Naive B cell (primary cell): ENCODE measurements at regions not wholly inside any gene's neighbourhood (a gene's known extent, or its start where the extent isn't known, plus 50 kb on each side); places are given as distances from the start of the nearest gene placed in this dataset.
"Not testable (repeated sequence)": the region's sequence is repeated elsewhere in the genome, so short reads cannot be mapped to it uniquely, and the experiment has no call there.

ENCODE experiments used
- ATAC-seq, 2 donors: fragments of 150-1000 bp; cut with Tn5 transposase; 2 replicates each; pipeline ENCODE4 v1.10.0; 2021; ENCODE audit warnings: low read depth in 2 of 2, mild to moderate bottlenecking in 2 of 2, moderate library complexity in 2 of 2
- DNase-seq: peaks from one replicate; pipeline ENCODE4 v3.0.0; 2022
- H3K27ac Mint-ChIP-seq, 6 donors: one replicate each; pipeline ENCODE4 v1.8.0; 2020 to 2022; ENCODE audit warnings: mild to moderate bottlenecking in 6 of 6, mixed read lengths in 6 of 6, moderate library complexity in 5 of 6, inconsistent platforms in 2 of 6
- H3K27me3 Mint-ChIP-seq, 3 donors: one replicate each; pipeline ENCODE4 v1.8.0; 2021 to 2022; ENCODE audit warnings: mixed read lengths in 3 of 3, mild to moderate bottlenecking in 1 of 3
- H3K36me3 Mint-ChIP-seq, 2 donors: one replicate each; pipeline ENCODE4 v1.8.0; 2020 to 2022; ENCODE audit warnings: mixed read lengths in 2 of 2, inconsistent platforms in 1 of 2, mild to moderate bottlenecking in 1 of 2
- H3K4me1 Mint-ChIP-seq, 3 donors: one replicate each; pipeline ENCODE4 v1.8.0; 2020 to 2022; ENCODE audit warnings: mixed read lengths in 3 of 3, inconsistent platforms in 1 of 3, mild to moderate bottlenecking in 1 of 3, moderate library complexity in 1 of 3
- H3K4me3 Mint-ChIP-seq, 8 donors: one replicate each; pipeline ENCODE4 v1.8.0; 2020 to 2022; ENCODE audit warnings: mild to moderate bottlenecking in 8 of 8, mixed read lengths in 8 of 8, moderate library complexity in 8 of 8, inconsistent platforms in 2 of 8
- H3K9me3 Mint-ChIP-seq, 7 donors: one replicate each; pipeline ENCODE4 v1.8.0; 2020 to 2022; ENCODE audit warnings: mixed read lengths in 7 of 7, mild to moderate bottlenecking in 5 of 7, inconsistent platforms in 2 of 7, moderate library complexity in 1 of 7

DNA sequence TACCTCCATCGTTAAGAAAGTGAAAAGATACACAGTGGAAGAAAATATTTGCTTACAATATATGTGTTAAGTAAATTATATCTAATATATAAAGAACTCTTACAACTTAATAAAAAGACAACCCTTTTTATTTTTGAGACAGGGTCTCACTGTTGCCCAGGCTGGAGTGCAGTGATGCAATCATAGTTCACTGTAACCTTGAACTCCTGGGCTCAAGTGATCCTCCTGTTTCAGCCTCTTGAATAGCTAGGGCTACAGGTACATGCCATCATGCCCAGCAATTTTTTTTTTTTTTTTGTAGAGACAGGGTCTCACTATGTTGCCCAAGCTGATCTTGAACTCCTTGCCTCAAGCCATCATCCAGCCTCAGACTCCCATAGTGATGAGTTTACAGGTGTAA, 50.8 kb upstream of the KIF13A start:
- not testable (repeated sequence) for H3K9me3 Mint-ChIP-seq, H3K27ac Mint-ChIP-seq, H3K36me3 Mint-ChIP-seq, ATAC-seq, H3K4me3 Mint-ChIP-seq, H3K4me1 Mint-ChIP-seq, H3K27me3 Mint-ChIP-seq, DNase-seq
